ENCODE measurements at regions not wholly inside any gene's neighbourhood (a gene's known extent, or its start where the extent isn't known, plus 50 kb on each side); places are given as distances from the start of the nearest gene placed in this dataset.

- Histone ChIP-seq H3K4me3 (replicated peaks in 1 of 4; ENCODE audit: control extremely low read depth in 1 of 4, insufficient read depth in 1 of 4, low read depth in 3 of 4, low read length in 4 of 4) (no peak overlapping the region), H2AFZ (ENCODE audit: low read length) (no peak overlapping the region), H3K9ac (ENCODE audit: insufficient read depth, low read length) (no peak overlapping the region), H3K4me1 (ENCODE audit: control insufficient read depth, extremely low read depth, insufficient read depth, low read length) (no peaks in the 10 kb centered on the region), H3K36me3 (ENCODE audit: control insufficient read depth, insufficient read depth, low read length) (no peaks in the 10 kb centered on the region), H4K20me1 (ENCODE audit: control insufficient read depth, extremely low read depth, insufficient read depth, low read length) (no peaks in the 10 kb centered on the region), H3K27me3 (ENCODE audit: control insufficient read depth, insufficient read depth, low read length) (peaks cover 2% of the 10 kb centered on the region), H3K79me2 (ENCODE audit: control insufficient read depth, insufficient read depth, low read length) (no peaks in the 10 kb centered on the region), H3K4me2 (ENCODE audit: extremely low read depth, insufficient read depth, low read length) (no peak overlapping the region), H3K27ac (ENCODE audit: insufficient read depth, low read length) (no peak overlapping the region), H3K9me3 (ENCODE audit: control insufficient read depth, insufficient read depth, low read depth, low read length) (no peaks in the 10 kb centered on the region)
- no peak for TF ChIP-seq CTCF (conservative IDR thresholded peaks at IDR 0.05 in 1 of 2, IDR thresholded peaks at IDR 0.05 in 1 of 2; ENCODE audit: low read depth in 1 of 2, low read length in 2 of 2)
- no peak for TF ChIP-seq EZH2 (IDR thresholded peaks at IDR 0.05; ENCODE audit: low read length, missing control alignments)
- peak; percentile 16 for DNase-seq (ENCODE audit: low read depth in 2 of 2)
Observed at GRCh38 chr3:8385848-8386620, 115.6 kb upstream of the LMCD1 start.

DNA sequence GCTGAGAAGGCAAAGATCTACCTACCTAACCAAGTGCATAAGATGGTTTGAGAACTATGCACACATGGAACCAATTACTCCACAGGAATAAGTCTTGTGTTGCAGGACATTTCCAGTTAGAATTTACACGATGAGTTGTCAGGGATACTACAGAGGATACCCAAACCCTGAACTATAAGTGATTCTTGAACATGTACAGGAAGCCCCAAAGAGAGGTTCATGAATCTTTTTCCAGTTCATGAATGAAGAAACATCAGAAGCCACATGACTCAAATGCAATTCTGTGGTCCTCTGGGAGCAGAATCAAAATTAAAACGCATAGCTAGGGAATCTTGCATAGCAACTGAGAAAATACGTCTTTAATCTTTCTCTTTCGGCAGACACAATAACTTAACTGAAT, 114.1 kb upstream of the LMCD1 start:
- Histone ChIP-seq H3K4me3 (replicated peaks in 1 of 4; ENCODE audit: control extremely low read depth in 1 of 4, insufficient read depth in 1 of 4, low read depth in 3 of 4, low read length in 4 of 4) (no peak overlapping the region), H3K79me2 (ENCODE audit: control insufficient read depth, insufficient read depth, low read length) (no peaks in the 10 kb centered on the region), H3K36me3 (ENCODE audit: control insufficient read depth, insufficient read depth, low read length) (no peaks in the 10 kb centered on the region), H3K27ac (ENCODE audit: insufficient read depth, low read length) (no peak overlapping the region), H3K4me1 (ENCODE audit: control insufficient read depth, extremely low read depth, insufficient read depth, low read length) (no peaks in the 10 kb centered on the region), H4K20me1 (ENCODE audit: control insufficient read depth, extremely low read depth, insufficient read depth, low read length) (no peaks in the 10 kb centered on the region), H3K4me2 (ENCODE audit: extremely low read depth, insufficient read depth, low read length) (no peak overlapping the region), H3K9me3 (ENCODE audit: control insufficient read depth, insufficient read depth, low read depth, low read length) (no peaks in the 10 kb centered on the region), H2AFZ (ENCODE audit: low read length) (no peak overlapping the region), H3K9ac (ENCODE audit: insufficient read depth, low read length) (no peak overlapping the region), H3K27me3 (ENCODE audit: control insufficient read depth, insufficient read depth, low read length) (peaks cover 2% of the 10 kb centered on the region)
- DNase-seq (ENCODE audit: low read depth in 2 of 2): no peak
- TF ChIP-seq EZH2 (IDR thresholded peaks at IDR 0.05; ENCODE audit: low read length, missing control alignments) (no peak), CTCF (conservative IDR thresholded peaks at IDR 0.05 in 1 of 2, IDR thresholded peaks at IDR 0.05 in 1 of 2; ENCODE audit: low read depth in 1 of 2, low read length in 2 of 2) (no peak)

- Histone ChIP-seq H3K9me3 (ENCODE audit: control insufficient read depth, insufficient read depth, low read depth, low read length) (no peaks in the 10 kb centered on the region), H3K79me2 (ENCODE audit: control insufficient read depth, insufficient read depth, low read length) (no peaks in the 10 kb centered on the region), H3K9ac (ENCODE audit: insufficient read depth, low read length) (no peak overlapping the region), H3K36me3 (ENCODE audit: control insufficient read depth, insufficient read depth, low read length) (no peaks in the 10 kb centered on the region), H2AFZ (ENCODE audit: low read length) (no peak overlapping the region), H3K27me3 (ENCODE audit: control insufficient read depth, insufficient read depth, low read length) (peaks cover 2% of the 10 kb centered on the region), H3K4me2 (ENCODE audit: extremely low read depth, insufficient read depth, low read length) (no peak overlapping the region), H3K4me3 (replicated peaks in 1 of 4; ENCODE audit: control extremely low read depth in 1 of 4, insufficient read depth in 1 of 4, low read depth in 3 of 4, low read length in 4 of 4) (no peak overlapping the region), H4K20me1 (ENCODE audit: control insufficient read depth, extremely low read depth, insufficient read depth, low read length) (peaks cover 3% of the 10 kb centered on the region), H3K27ac (ENCODE audit: insufficient read depth, low read length) (no peak overlapping the region), H3K4me1 (ENCODE audit: control insufficient read depth, extremely low read depth, insufficient read depth, low read length) (no peaks in the 10 kb centered on the region)
- TF ChIP-seq EZH2 (IDR thresholded peaks at IDR 0.05; ENCODE audit: low read length, missing control alignments) (no peak), CTCF (conservative IDR thresholded peaks at IDR 0.05 in 1 of 2, IDR thresholded peaks at IDR 0.05 in 1 of 2; ENCODE audit: low read depth in 1 of 2, low read length in 2 of 2) (no peak)
- DNase-seq (ENCODE audit: low read depth in 2 of 2): no peak
Observed at GRCh38 chr3:8399686-8400085, 101.9 kb upstream of the LMCD1 start.
